Lower lobe of right lung (tissue), 2 donors: ENCODE measurements at regions not wholly inside any gene's neighbourhood (a gene's known extent, or its start where the extent isn't known, plus 50 kb on each side); places are given as distances from the start of the nearest gene placed in this dataset.

ENCODE experiments used
- ATAC-seq, 2 donors: fragments of 200-7000 bp; cut with Tn5 transposase; one replicate each; pipeline ENCODE4 v1.9.1; 2020 to 2022; ENCODE audit warnings: mild to moderate bottlenecking in 2 of 2, moderate library complexity in 2 of 2
- DNase-seq: peaks from one replicate; pipeline ENCODE4 v3.0.0-alpha.2; 2020
- H3K27ac ChIP-seq: fragments of 200-600 bp; one replicate; pipeline ENCODE4 v1.8.0; 2022
- H3K27me3 ChIP-seq: fragments of 200-600 bp; one replicate; pipeline ENCODE4 v1.8.0; 2022; ENCODE audit warnings: low read depth
- H3K36me3 ChIP-seq: fragments of 200-600 bp; one replicate; pipeline ENCODE4 v1.8.0; 2022; ENCODE audit warnings: mild to moderate bottlenecking
- H3K4me1 ChIP-seq: fragments of 200-600 bp; one replicate; pipeline ENCODE4 v1.8.0; 2022
- H3K4me3 ChIP-seq: fragments of 200-600 bp; one replicate; pipeline ENCODE4 v1.8.0; 2022; ENCODE audit warnings: mild to moderate bottlenecking
- H3K9me3 ChIP-seq: fragments of 200-600 bp; one replicate; pipeline ENCODE4 v1.8.0; 2022
- CTCF ChIP-seq: fragments of 200-600 bp; IDR thresholded peaks from one replicate; pipeline ENCODE4 v1.8.0; 2022; ENCODE audit warnings: antibody characterized with exemption, mild to moderate bottlenecking
- intact Hi-C: fragments of 100-400 bp; cut with DNase I; formaldehyde crosslinking; loops from one replicate; pipeline ENCODE4 v1.11.0; 2022
- donor health status: DM: no; HTN: yes; CAD: no; lungs with severe emphysema.

- Histone ChIP-seq H3K27me3 (peaks cover 9% of the 10 kb centered on the region), H3K4me3 (no peak overlapping the region), H3K27ac (no peak overlapping the region), H3K4me1 (no peaks in the 10 kb centered on the region), H3K36me3 (no peaks in the 10 kb centered on the region), H3K9me3 (no peaks in the 10 kb centered on the region)
- intact Hi-C loops, result no loop called here
- DNase-seq (no peak), ATAC-seq (no peak)
- TF ChIP-seq CTCF, result no peak
Observed at GRCh38 chr4:173585876-173586572, 56.0 kb upstream of the HAND2 start.

- H3K4me1 ChIP-seq, result no peaks in the 10 kb centered on the region
- H3K4me3 ChIP-seq, result no peak overlapping the region
- peaks cover 9% of the 10 kb centered on the region for H3K27me3 ChIP-seq
- intact Hi-C loops, result no loop called here
- H3K27ac ChIP-seq, result no peak overlapping the region
- no peaks in the 10 kb centered on the region for H3K36me3 ChIP-seq
- TF ChIP-seq CTCF, result no peak
- ATAC-seq, result no peak
- DNase-seq, result no peak
- H3K9me3 ChIP-seq, result no peaks in the 10 kb centered on the region
Observed at GRCh38 chr4:173584506-173584905, 54.5 kb upstream of the HAND2 start.
